HG02623 (cell line): ENCODE measurements at regions not wholly inside any gene's neighbourhood (a gene's known extent, or its start where the extent isn't known, plus 50 kb on each side); places are given as distances from the start of the nearest gene placed in this dataset.
"Not testable (repeated sequence)": the region's sequence is repeated elsewhere in the genome, so short reads cannot be mapped to it uniquely, and the experiment has no call there.

Source experiments
- ATAC-seq: cut with Tn5 transposase; IDR thresholded peaks from one replicate; pipeline ENCODE4 v1.9.1; 2021; ENCODE audit warnings: moderate library complexity; ENCODE audit not compliant: unreplicated experiment

GRCh38 chr4:170374770-170375169 is 285.0 kb upstream of the AADAT start:
- peak; percentile 100 for ATAC-seq

GRCh38 chr4:170348945-170349344 is 259.2 kb upstream of the AADAT start:
- no peak for ATAC-seq

DNA sequence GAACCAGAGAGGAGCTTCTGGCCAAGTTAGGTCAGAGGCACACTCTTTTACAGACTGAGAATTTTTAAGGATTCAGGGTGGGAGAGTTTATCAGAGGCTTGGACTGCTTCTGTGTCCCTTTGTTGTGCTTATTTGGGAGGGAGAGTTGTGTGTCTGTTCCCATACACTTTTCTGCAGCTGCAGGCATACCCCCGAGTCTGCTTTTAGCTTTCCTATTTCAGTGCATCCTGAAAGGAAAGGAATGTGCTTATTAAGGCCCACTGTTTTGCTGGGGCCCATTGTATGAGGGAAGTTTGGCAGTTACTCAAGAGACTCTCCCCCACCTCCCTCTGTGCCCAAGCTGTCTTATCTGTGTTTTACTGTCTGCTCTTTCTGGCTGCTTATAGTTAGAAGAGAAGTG is 257.4 kb upstream of the AADAT start:
- ATAC-seq, result not testable (repeated sequence)

DNA sequence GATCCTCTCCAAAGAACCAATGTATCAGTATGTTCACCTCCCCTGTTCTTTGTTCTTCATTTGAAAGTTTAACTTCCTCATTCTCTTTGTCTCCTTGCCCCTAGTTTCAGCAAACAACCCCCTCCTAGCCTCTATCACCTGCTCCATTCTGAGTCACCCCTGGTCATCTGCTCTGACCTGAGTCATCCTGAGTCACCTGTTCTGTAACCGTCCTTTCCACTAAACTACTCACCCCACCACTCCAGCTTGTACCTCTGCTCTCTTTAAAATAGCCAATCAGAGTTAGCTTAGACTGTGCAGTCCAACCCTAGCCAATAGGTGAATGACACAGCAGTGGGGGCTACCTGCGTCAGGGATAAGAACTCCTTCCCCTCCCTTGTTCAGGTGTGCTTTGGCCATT is 249.8 kb upstream of the AADAT start:
- ATAC-seq, result no peak

DNA sequence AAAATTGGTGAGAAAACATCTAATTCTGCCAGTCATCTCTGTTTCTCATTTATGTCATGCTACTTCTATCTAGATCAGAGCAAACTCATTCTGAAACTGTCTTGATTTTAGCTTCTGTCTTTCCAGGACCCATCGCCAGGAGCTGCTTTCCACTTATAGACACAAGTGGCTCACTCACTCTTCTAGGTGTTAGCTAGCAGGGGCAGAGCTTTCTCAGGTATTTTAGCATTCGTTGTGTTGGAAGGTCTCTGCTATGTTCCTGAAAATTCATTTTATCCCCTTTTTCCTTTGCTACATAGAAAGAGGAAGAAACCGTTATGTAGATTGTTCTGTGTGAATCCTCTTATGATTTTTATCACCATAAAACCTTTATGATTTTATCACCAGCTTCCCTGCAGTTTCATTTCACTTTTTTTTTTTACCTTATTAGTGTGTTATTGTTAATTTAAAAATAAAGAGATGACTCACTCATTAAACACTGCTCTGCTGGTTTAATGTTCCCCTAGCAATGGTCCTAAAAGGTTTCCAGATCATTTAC is 246.6 kb upstream of the AADAT start:
- ATAC-seq, result peak; percentile 93

DNA sequence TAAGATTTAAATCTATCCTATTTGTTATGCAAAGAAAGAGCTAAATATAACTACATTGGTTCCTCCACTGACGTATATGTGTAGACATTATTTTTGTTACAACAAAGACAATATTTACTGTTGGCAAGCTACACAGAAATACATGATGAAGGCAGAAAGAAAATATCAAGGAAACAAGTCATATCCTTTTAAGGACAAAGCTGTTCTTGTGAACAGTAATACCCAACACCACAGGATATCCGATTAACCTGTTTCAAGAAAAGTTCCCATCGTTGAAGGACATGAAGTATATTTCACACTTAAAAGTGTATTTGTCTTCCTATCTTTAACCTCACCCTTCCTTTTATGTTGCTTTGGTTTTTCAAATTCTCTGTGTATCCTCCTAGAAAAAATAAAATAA is 235.8 kb upstream of the AADAT start:
- no peak for ATAC-seq

- ATAC-seq, result no peak
These were observed 233.9 kb upstream of the AADAT start for GRCh38 chr4:170323623-170324022.

GRCh38 chr4:170307182-170307581 is 217.4 kb upstream of the AADAT start:
- ATAC-seq, result no peak

DNA sequence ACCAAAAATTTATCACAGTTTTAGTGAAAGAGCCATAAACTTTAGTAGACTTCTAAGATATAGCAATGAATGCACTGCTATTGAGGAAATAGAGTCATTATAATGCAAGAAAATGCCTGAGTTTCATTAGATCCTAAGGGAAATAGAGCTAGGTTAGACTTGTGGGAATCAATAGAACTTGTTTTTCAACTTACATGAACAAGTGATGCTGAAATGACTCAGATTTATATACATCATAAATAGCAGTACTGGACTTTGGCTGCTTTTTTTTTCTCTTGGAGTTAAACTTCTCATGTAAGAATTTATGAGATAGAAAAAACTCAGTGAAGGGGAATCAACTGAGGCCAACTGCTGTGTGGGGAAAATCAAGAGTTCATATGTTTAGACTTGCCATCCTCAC is 216.5 kb upstream of the AADAT start:
- no peak for ATAC-seq

DNA sequence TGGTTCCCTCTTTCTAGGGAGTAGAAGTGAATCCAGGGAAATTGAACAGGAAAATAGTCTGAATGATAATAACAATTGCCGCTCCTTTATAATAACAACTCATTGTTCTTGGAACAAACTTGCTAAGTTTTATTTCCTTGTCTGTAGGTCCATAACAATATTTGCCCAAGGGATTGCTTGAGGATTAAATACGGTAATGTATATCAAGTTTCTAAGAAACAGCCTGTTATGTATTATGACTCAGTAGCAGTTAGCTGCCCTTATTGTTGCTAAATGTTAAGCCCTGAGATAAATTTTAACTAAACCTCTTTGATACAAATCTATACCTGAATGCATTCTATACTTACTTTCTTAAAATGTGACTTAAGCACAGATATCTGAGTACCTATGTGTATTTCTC is 215.9 kb upstream of the AADAT start:
- ATAC-seq, result no peak

- no peak for ATAC-seq
These were observed 191.3 kb upstream of the AADAT start for GRCh38 chr4:170281027-170281426.

- ATAC-seq, result no peak
These were observed 188.7 kb upstream of the AADAT start for GRCh38 chr4:170278460-170278859.

- no peak for ATAC-seq
These were observed 184.9 kb upstream of the AADAT start for GRCh38 chr4:170274616-170275015.

- ATAC-seq, result no peak
These were observed 183.2 kb upstream of the AADAT start for GRCh38 chr4:170272959-170273358.

DNA sequence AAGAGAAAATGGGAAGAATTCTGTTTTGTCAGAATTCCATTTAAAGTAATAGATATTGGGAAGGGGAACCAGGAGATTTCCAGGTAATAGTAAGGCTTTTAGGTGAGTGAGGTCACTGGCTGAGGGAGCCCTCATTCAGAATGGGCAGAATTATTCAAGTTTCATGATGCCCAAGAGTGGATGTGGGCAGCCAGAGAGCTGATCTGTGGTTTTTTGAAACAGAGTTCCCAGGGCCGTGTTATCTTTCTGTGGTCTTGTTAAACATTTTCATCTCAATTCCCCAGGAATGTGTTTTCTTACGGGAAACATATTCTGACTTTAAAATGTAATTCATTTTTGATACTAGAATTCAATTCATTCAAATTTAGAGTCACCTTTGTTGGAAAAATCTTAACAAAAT is 182.0 kb upstream of the AADAT start:
- ATAC-seq, result no peak

DNA sequence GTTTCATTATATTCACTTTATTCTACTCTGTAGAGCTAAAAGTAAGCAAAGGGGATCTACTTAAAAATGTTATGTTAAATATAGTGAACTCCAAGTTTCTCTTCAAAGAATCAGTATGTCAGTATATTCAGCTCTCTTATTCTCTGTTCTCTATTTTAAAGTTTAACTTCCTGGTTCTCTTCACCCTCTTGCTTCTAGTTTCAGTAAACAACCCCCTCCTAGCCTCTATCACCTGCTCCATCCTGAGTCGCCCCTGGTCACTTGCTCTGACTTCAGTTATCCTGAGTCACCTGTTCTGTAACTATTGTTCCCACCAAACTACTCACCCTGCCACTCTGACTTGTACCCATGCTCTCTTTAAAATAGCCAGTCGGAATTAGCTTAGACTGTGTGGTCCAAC is 180.9 kb upstream of the AADAT start:
- no peak for ATAC-seq

DNA sequence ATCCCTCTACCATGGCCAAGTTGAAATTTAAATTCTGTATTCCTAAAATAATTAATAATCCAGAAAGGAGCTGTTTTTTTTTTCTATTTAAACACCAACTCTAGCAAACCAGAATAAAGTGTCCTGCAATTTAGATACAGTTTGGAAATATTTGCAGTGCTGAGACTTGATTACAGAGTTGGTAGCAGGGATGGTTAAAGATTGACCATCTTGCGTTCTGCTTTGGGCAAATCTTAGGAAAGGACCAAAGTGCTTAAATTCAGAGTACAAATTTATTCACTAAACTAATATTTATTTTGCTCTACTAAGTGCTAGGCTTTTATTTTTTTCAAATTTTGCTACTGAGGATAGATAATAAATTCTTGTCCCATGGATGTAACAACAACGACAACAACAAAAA is 180.2 kb upstream of the AADAT start:
- ATAC-seq, result no peak

GRCh38 chr4:170259631-170260153 is 169.9 kb upstream of the AADAT start:
- ATAC-seq, result peak; percentile 98

- ATAC-seq, result no peak
These were observed 167.1 kb upstream of the AADAT start for GRCh38 chr4:170256807-170257206.

DNA sequence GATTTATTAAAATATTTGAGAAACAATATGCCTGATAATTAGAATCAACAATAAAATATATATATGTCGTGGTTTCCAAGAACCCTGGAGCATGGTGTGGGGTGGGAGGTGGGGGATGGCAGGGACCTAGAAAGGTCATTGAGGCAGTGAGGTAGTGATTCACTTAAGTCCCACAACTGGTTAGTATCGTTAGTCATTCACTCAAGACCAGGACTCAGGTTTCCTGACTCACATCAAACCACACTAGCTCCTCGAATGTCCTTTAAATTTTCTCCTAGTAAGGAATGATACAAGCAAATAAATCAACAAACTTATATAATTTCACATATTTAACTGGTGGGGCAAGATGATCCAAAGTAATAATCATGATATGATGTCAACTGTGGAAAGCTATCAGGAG is 158.8 kb upstream of the AADAT start:
- ATAC-seq, result no peak

- no peak for ATAC-seq
These were observed 158.3 kb upstream of the AADAT start for GRCh38 chr4:170248029-170248428.

- no peak for ATAC-seq
These were observed 157.8 kb upstream of the AADAT start for GRCh38 chr4:170247596-170247995.

GRCh38 chr4:170243662-170244288 is 154.0 kb upstream of the AADAT start:
- no peak for ATAC-seq
